ENCODE measurements at regions not wholly inside any gene's neighbourhood (a gene's known extent, or its start where the extent isn't known, plus 50 kb on each side); places are given as distances from the start of the nearest gene placed in this dataset.

- no peak for DNase-seq (ENCODE audit: insufficient read length, low spot score, missing footprints)
- Histone ChIP-seq H3K4me3 (ENCODE audit: insufficient read depth, low read length) (no peak overlapping the region), H3K36me3 (ENCODE audit: insufficient read depth, low read length) (no peaks in the 10 kb centered on the region), H3K9me3 (ENCODE audit: low read depth, low read length) (no peaks in the 10 kb centered on the region), H3K79me2 (ENCODE audit: insufficient read depth, low read length) (no peaks in the 10 kb centered on the region), H3K4me2 (ENCODE audit: insufficient read depth, low read length) (no peak overlapping the region), H3K4me1 (ENCODE audit: insufficient read depth, low read length) (no peaks in the 10 kb centered on the region), H3K27ac (ENCODE audit: low read depth, low read length) (no peak overlapping the region), H2AFZ (ENCODE audit: low read length) (no peak overlapping the region), H4K20me1 (ENCODE audit: insufficient read depth, low read length) (no peaks in the 10 kb centered on the region), H3K27me3 (ENCODE audit: insufficient read depth, low read length) (no peaks in the 10 kb centered on the region)
- TF ChIP-seq, protein P1, sequence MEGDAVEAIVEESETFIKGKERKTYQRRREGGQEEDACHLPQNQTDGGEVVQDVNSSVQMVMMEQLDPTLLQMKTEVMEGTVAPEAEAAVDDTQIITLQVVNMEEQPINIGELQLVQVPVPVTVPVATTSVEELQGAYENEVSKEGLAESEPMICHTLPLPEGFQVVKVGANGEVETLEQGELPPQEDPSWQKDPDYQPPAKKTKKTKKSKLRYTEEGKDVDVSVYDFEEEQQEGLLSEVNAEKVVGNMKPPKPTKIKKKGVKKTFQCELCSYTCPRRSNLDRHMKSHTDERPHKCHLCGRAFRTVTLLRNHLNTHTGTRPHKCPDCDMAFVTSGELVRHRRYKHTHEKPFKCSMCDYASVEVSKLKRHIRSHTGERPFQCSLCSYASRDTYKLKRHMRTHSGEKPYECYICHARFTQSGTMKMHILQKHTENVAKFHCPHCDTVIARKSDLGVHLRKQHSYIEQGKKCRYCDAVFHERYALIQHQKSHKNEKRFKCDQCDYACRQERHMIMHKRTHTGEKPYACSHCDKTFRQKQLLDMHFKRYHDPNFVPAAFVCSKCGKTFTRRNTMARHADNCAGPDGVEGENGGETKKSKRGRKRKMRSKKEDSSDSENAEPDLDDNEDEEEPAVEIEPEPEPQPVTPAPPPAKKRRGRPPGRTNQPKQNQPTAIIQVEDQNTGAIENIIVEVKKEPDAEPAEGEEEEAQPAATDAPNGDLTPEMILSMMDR (IDR thresholded peaks at IDR 0.05; ENCODE audit: extremely low read depth, low read depth, low read length) = no peak
Observed at GRCh38 chr16:60755907-60756306, 1280.3 kb downstream of the CDH8 start.

- Histone ChIP-seq H3K79me2 (ENCODE audit: insufficient read depth, low read length) (no peaks in the 10 kb centered on the region), H3K4me2 (ENCODE audit: insufficient read depth, low read length) (no peak overlapping the region), H4K20me1 (ENCODE audit: insufficient read depth, low read length) (no peaks in the 10 kb centered on the region), H3K4me1 (ENCODE audit: insufficient read depth, low read length) (no peaks in the 10 kb centered on the region), H3K4me3 (ENCODE audit: insufficient read depth, low read length) (no peak overlapping the region), H3K36me3 (ENCODE audit: insufficient read depth, low read length) (no peaks in the 10 kb centered on the region), H3K27ac (ENCODE audit: low read depth, low read length) (no peak overlapping the region), H3K9me3 (ENCODE audit: low read depth, low read length) (no peaks in the 10 kb centered on the region), H3K27me3 (ENCODE audit: insufficient read depth, low read length) (no peaks in the 10 kb centered on the region), H2AFZ (ENCODE audit: low read length) (no peak overlapping the region)
- TF ChIP-seq, protein P1 (IDR thresholded peaks at IDR 0.05; ENCODE audit: extremely low read depth, low read depth, low read length) = no peak
- no peak for DNase-seq (ENCODE audit: insufficient read length, low spot score, missing footprints)
Observed at GRCh38 chr16:60748366-60748765, 1287.9 kb downstream of the CDH8 start.

DNA sequence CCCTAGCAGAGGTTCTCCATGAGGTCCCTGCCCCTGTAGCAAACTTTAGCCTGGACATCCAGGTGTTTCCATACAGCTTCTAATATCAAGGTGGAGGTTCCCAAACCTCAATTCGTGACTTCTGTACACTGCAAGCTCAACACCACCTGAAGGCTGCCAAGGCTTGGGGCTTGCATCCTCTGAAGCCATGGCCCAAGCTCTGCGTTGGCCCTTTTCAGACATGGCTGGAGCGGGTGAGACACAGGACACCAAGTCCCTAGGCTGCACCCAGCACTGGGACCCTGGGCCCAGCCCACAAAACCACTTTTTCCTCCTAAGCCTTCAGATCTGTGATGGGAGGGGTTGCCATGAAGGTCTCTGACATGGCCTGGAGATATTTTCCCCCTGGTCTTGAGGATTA lies 1292.0 kb downstream of the CDH8 start:
- Histone ChIP-seq H3K4me2 (ENCODE audit: insufficient read depth, low read length) (no peak overlapping the region), H2AFZ (ENCODE audit: low read length) (no peak overlapping the region), H3K4me1 (ENCODE audit: insufficient read depth, low read length) (no peaks in the 10 kb centered on the region), H3K9me3 (ENCODE audit: low read depth, low read length) (no peaks in the 10 kb centered on the region), H3K27me3 (ENCODE audit: insufficient read depth, low read length) (no peaks in the 10 kb centered on the region), H3K36me3 (ENCODE audit: insufficient read depth, low read length) (no peaks in the 10 kb centered on the region), H3K4me3 (ENCODE audit: insufficient read depth, low read length) (no peak overlapping the region), H3K79me2 (ENCODE audit: insufficient read depth, low read length) (no peaks in the 10 kb centered on the region), H3K27ac (ENCODE audit: low read depth, low read length) (no peak overlapping the region), H4K20me1 (ENCODE audit: insufficient read depth, low read length) (no peaks in the 10 kb centered on the region)
- TF ChIP-seq, protein P1 (IDR thresholded peaks at IDR 0.05; ENCODE audit: extremely low read depth, low read depth, low read length) = no peak
- no peak for DNase-seq (ENCODE audit: insufficient read length, low spot score, missing footprints)

DNA sequence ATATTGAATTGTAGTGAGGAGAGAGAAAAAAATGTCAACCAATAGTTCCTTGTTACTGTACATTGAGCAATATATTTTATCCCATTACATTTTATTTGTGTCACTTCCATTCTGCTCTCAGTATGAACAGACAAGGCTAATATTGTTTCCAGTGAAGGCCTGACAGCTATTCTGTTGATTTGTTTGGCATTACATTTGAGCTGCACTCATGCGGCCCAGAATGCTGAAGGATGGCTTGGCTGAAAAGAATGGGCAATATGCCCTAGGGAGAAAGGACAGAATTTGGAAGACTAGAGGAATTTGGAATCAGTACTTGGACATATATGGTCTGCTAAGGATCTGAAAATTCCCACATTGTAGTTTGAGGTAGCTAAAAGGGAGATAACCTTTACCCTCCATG lies 1294.4 kb downstream of the CDH8 start:
- Histone ChIP-seq H3K36me3 (ENCODE audit: insufficient read depth, low read length) (no peaks in the 10 kb centered on the region), H3K79me2 (ENCODE audit: insufficient read depth, low read length) (no peaks in the 10 kb centered on the region), H3K27ac (ENCODE audit: low read depth, low read length) (no peak overlapping the region), H3K9me3 (ENCODE audit: low read depth, low read length) (no peaks in the 10 kb centered on the region), H3K4me3 (ENCODE audit: insufficient read depth, low read length) (no peak overlapping the region), H3K27me3 (ENCODE audit: insufficient read depth, low read length) (no peaks in the 10 kb centered on the region), H3K4me1 (ENCODE audit: insufficient read depth, low read length) (no peaks in the 10 kb centered on the region), H2AFZ (ENCODE audit: low read length) (no peak overlapping the region), H4K20me1 (ENCODE audit: insufficient read depth, low read length) (no peaks in the 10 kb centered on the region), H3K4me2 (ENCODE audit: insufficient read depth, low read length) (no peak overlapping the region)
- TF ChIP-seq, protein P1 (IDR thresholded peaks at IDR 0.05; ENCODE audit: extremely low read depth, low read depth, low read length) = no peak
- no peak for DNase-seq (ENCODE audit: insufficient read length, low spot score, missing footprints)
